Keratinocyte (primary cell): ENCODE measurements at regions not wholly inside any gene's neighbourhood (a gene's known extent, or its start where the extent isn't known, plus 50 kb on each side); places are given as distances from the start of the nearest gene placed in this dataset.

Experiments used
- DNase-seq: peaks from one replicate; pipeline ENCODE4 v3.0.0-alpha.2; 2011; ENCODE audit warnings: low read depth, missing footprints, low spot score
- FAIRE-seq: peaks from 2 replicates; lab custom pipeline; 2011; peaks lifted over from hg19 to GRCh38; lab: Jason Lieb, UNC
- H2AFZ ChIP-seq: 2 replicates; pipeline ENCODE4 v1.6.0; 2012; ENCODE audit warnings: low read length, control low read depth, inconsistent platforms; ENCODE audit not compliant: control insufficient read depth
- H3K27ac ChIP-seq: 2 replicates; pipeline ENCODE4 v1.5.1; 2011; ENCODE audit warnings: low read length; ENCODE audit not compliant: control insufficient read depth, insufficient read depth
- H3K27me3 ChIP-seq: 3 replicates; pipeline ENCODE4 v1.6.0; 2011; ENCODE audit warnings: low read length; ENCODE audit not compliant: control insufficient read depth, insufficient read depth; ENCODE audit errors: extremely low read depth
- H3K36me3 ChIP-seq, 2 experiments: 2 replicates in 1 of 2; 3 replicates in 1 of 2; pipeline ENCODE4 v1.5.1; 2011; ENCODE audit warnings: low read length in 2 of 2, mild to moderate bottlenecking in 1 of 2; ENCODE audit not compliant: control insufficient read depth in 2 of 2, insufficient read depth in 2 of 2; ENCODE audit errors: extremely low read depth in 1 of 2
- H3K4me1 ChIP-seq: 3 replicates; pipeline ENCODE4 v1.5.1; 2011; ENCODE audit warnings: low read length; ENCODE audit not compliant: control insufficient read depth, insufficient read depth; ENCODE audit errors: extremely low read depth
- H3K4me2 ChIP-seq: 3 replicates; pipeline ENCODE4 v1.6.0; 2011; ENCODE audit warnings: low read depth, low read length; ENCODE audit not compliant: control insufficient read depth, insufficient read depth; ENCODE audit errors: extremely low read depth
- H3K4me3 ChIP-seq, 3 experiments: fragments of 200-600 bp in 1 of 3; sonication (generic) in 1 of 3; 2 replicates in 2 of 3; 3 replicates in 1 of 3; pipeline ENCODE4 v1.5.1; 2011 to 2016; ENCODE audit warnings: low read length in 3 of 3, mild to moderate bottlenecking in 3 of 3, control low read depth in 2 of 3, inconsistent platforms in 1 of 3, low read depth in 1 of 3, mixed read lengths in 1 of 3, mixed run types in 1 of 3, moderate library complexity in 1 of 3; ENCODE audit not compliant: control insufficient read depth in 2 of 3, insufficient read depth in 2 of 3; ENCODE audit errors: extremely low read depth in 1 of 3
- H3K79me2 ChIP-seq: 2 replicates; pipeline ENCODE4 v1.6.0; 2012; ENCODE audit warnings: low read length; ENCODE audit not compliant: control insufficient read depth, insufficient read depth
- H3K9ac ChIP-seq: 3 replicates; pipeline ENCODE4 v1.6.0; 2011; ENCODE audit warnings: low read length; ENCODE audit not compliant: control insufficient read depth, insufficient read depth; ENCODE audit errors: extremely low read depth
- H3K9me1 ChIP-seq: 3 replicates; pipeline ENCODE4 v1.6.0; 2011; ENCODE audit warnings: low read length; ENCODE audit not compliant: control insufficient read depth, insufficient read depth; ENCODE audit errors: extremely low read depth
- H3K9me3 ChIP-seq: 2 replicates; pipeline ENCODE4 v1.5.1; 2012; ENCODE audit warnings: low read depth, low read length; ENCODE audit not compliant: control insufficient read depth
- H4K20me1 ChIP-seq: 3 replicates; pipeline ENCODE4 v1.6.0; 2011; ENCODE audit warnings: low read length; ENCODE audit not compliant: control insufficient read depth, insufficient read depth; ENCODE audit errors: extremely low read depth
- CTCF ChIP-seq, 3 experiments: IDR thresholded peaks in 1 of 3; conservative IDR thresholded peaks in 1 of 3; optimal IDR thresholded peaks in 1 of 3; 2 replicates in 2 of 3; 3 replicates in 1 of 3; pipeline versions ENCODE3 to v1.5.1; 2011; ENCODE audit warnings: low read length in 3 of 3, mild to moderate bottlenecking in 3 of 3, moderate library complexity in 2 of 3, control low read depth in 1 of 3, inconsistent platforms in 1 of 3; ENCODE audit not compliant: insufficient read depth in 2 of 3; ENCODE audit errors: extremely low read depth in 1 of 3
- EZH2 ChIP-seq: IDR thresholded peaks from one replicate; pipeline ENCODE4 v1.6.1; 2012; ENCODE audit warnings: inconsistent platforms, mild to moderate bottlenecking, low read length, moderate library complexity
- dilution Hi-C: fragments of 300-500 bp; cut with MboI; formaldehyde crosslinking; loops from one replicate; pipeline ENCODE4 v1.7.0; 2020; ENCODE audit warnings: low sequenced_read_pairs; ENCODE audit not compliant: extremely low pct_ligation_motif_present

GRCh38 chr14:44361083-44361482 is 146.0 kb downstream of the FSCB start:
- H3K27ac ChIP-seq, result no peak overlapping the region
- H3K4me2 ChIP-seq, result no peak overlapping the region
- H3K9ac ChIP-seq, result no peak overlapping the region
- DNase-seq (no peak), FAIRE-seq (no peak)
- dilution Hi-C loops, result no loop called here
- no peaks in the 10 kb centered on the region for H3K4me1 ChIP-seq
- no peaks in the 10 kb centered on the region for H4K20me1 ChIP-seq
- no peaks in the 10 kb centered on the region for H3K27me3 ChIP-seq
- no peak overlapping the region for H2AFZ ChIP-seq
- no peaks in the 10 kb centered on the region for H3K9me1 ChIP-seq
- TF ChIP-seq EZH2 (no peak), CTCF (optimal IDR thresholded peaks at IDR 0.05 in 1 of 3, IDR thresholded peaks at IDR 0.05 in 1 of 3, conservative IDR thresholded peaks at IDR 0.05 in 1 of 3; ENCODE audit: extremely low read depth in 1 of 3, insufficient read depth in 2 of 3, low read length in 3 of 3) (no peak)
- H3K4me3 ChIP-seq, result no peak overlapping the region
- no peaks in the 10 kb centered on the region for H3K79me2 ChIP-seq
- no peaks in the 10 kb centered on the region for H3K9me3 ChIP-seq
- no peaks in the 10 kb centered on the region for H3K36me3 ChIP-seq

- TF ChIP-seq EZH2, result no peak
- TF ChIP-seq CTCF (optimal IDR thresholded peaks at IDR 0.05 in 1 of 3, IDR thresholded peaks at IDR 0.05 in 1 of 3, conservative IDR thresholded peaks at IDR 0.05 in 1 of 3; ENCODE audit: extremely low read depth in 1 of 3, insufficient read depth in 2 of 3, low read length in 3 of 3), result no peak
- no peak overlapping the region for H3K4me2 ChIP-seq
- no peaks in the 10 kb centered on the region for H3K36me3 ChIP-seq
- H3K9ac ChIP-seq, result no peak overlapping the region
- no peaks in the 10 kb centered on the region for H3K9me1 ChIP-seq
- dilution Hi-C loops, result no loop called here
- H4K20me1 ChIP-seq, result no peaks in the 10 kb centered on the region
- no peak overlapping the region for H3K27ac ChIP-seq
- FAIRE-seq (no peak), DNase-seq (no peak)
- no peaks in the 10 kb centered on the region for H3K9me3 ChIP-seq
- no peaks in the 10 kb centered on the region for H3K79me2 ChIP-seq
- H2AFZ ChIP-seq, result no peak overlapping the region
- no peaks in the 10 kb centered on the region for H3K4me1 ChIP-seq
- no peak overlapping the region for H3K4me3 ChIP-seq
- no peaks in the 10 kb centered on the region for H3K27me3 ChIP-seq
Observed at GRCh38 chr14:44353805-44354204, 153.3 kb downstream of the FSCB start.
